Astrocyte (in vitro differentiated cells and primary cell): ENCODE measurements at regions not wholly inside any gene's neighbourhood (a gene's known extent, or its start where the extent isn't known, plus 50 kb on each side); places are given as distances from the start of the nearest gene placed in this dataset.
"Not testable (repeated sequence)": the region's sequence is repeated elsewhere in the genome, so short reads cannot be mapped to it uniquely, and the experiment has no call there.

Experiments
- DNase-seq: peaks from one replicate; pipeline ENCODE4 v3.0.0-alpha.2; 2010; ENCODE audit warnings: low read depth
- FAIRE-seq: peaks from 2 replicates; lab custom pipeline; 2011; peaks lifted over from hg19 to GRCh38; lab: Jason Lieb, UNC
- H2AFZ ChIP-seq: 2 replicates; pipeline ENCODE4 v1.6.0; 2012; ENCODE audit warnings: low read depth, low read length, inconsistent platforms
- H3K27ac ChIP-seq: 2 replicates; pipeline ENCODE4 v1.5.1; 2011; ENCODE audit warnings: low read depth, low read length, inconsistent platforms
- H3K27me3 ChIP-seq: 2 replicates; pipeline ENCODE4 v1.6.0; 2011; ENCODE audit warnings: low read length, inconsistent platforms; ENCODE audit not compliant: insufficient read depth
- H3K36me3 ChIP-seq: 2 replicates; pipeline ENCODE4 v1.5.1; 2011; ENCODE audit warnings: low read length, inconsistent platforms; ENCODE audit not compliant: insufficient read depth
- H3K4me1 ChIP-seq: 2 replicates; pipeline ENCODE4 v1.5.1; 2011; ENCODE audit warnings: low read length, inconsistent platforms; ENCODE audit not compliant: insufficient read depth
- H3K4me2 ChIP-seq: 2 replicates; pipeline ENCODE4 v1.6.0; 2012; ENCODE audit warnings: low read length, inconsistent platforms
- H3K4me3 ChIP-seq: 2 replicates; pipeline ENCODE4 v1.5.1; 2011; ENCODE audit warnings: low read depth, mild to moderate bottlenecking, low read length, inconsistent platforms; ENCODE audit not compliant: insufficient read depth
- H3K79me2 ChIP-seq: 2 replicates; pipeline ENCODE4 v1.6.0; 2012; ENCODE audit warnings: mild to moderate bottlenecking, low read length, inconsistent platforms; ENCODE audit not compliant: insufficient read depth
- H3K9ac ChIP-seq: 2 replicates; pipeline ENCODE4 v1.6.0; 2012; ENCODE audit warnings: mild to moderate bottlenecking, low read length, inconsistent platforms
- H3K9me3 ChIP-seq: 2 replicates; pipeline ENCODE4 v1.5.1; 2012; ENCODE audit warnings: low read depth, mild to moderate bottlenecking, low read length, inconsistent platforms; ENCODE audit not compliant: insufficient read depth
- H4K20me1 ChIP-seq: 2 replicates; pipeline ENCODE4 v1.6.0; 2012; ENCODE audit warnings: low read length, inconsistent platforms; ENCODE audit not compliant: insufficient read depth
- H3K27ac Mint-ChIP-seq: one replicate; pipeline ENCODE4 v1.8.0; 2021; ENCODE audit warnings: mild to moderate bottlenecking, mixed read lengths; ENCODE audit not compliant: unreplicated experiment
- H3K27me3 Mint-ChIP-seq: one replicate; pipeline ENCODE4 v1.8.0; 2021; ENCODE audit warnings: low read depth, mixed read lengths; ENCODE audit not compliant: unreplicated experiment
- H3K36me3 Mint-ChIP-seq: one replicate; pipeline ENCODE4 v1.8.0; 2021; ENCODE audit warnings: low read depth, mixed read lengths; ENCODE audit not compliant: unreplicated experiment
- H3K4me1 Mint-ChIP-seq: one replicate; pipeline ENCODE4 v1.8.0; 2021; ENCODE audit warnings: low read depth, mixed read lengths; ENCODE audit not compliant: unreplicated experiment
- H3K4me3 Mint-ChIP-seq: one replicate; pipeline ENCODE4 v1.8.0; 2021; ENCODE audit warnings: mild to moderate bottlenecking, moderate library complexity, mixed read lengths; ENCODE audit not compliant: unreplicated experiment
- H3K9me3 Mint-ChIP-seq: one replicate; pipeline ENCODE4 v1.8.0; 2021; ENCODE audit warnings: mild to moderate bottlenecking, mixed read lengths; ENCODE audit not compliant: unreplicated experiment
- CTCF ChIP-seq: IDR thresholded peaks from 2 replicates; pipeline ENCODE4 v1.5.1; 2011; ENCODE audit warnings: low read depth, mild to moderate bottlenecking, inconsistent platforms, low read length, moderate library complexity; ENCODE audit not compliant: insufficient read depth
- EZH2 ChIP-seq: IDR thresholded peaks from 2 replicates; pipeline ENCODE4 v1.6.1; 2012; ENCODE audit warnings: mild to moderate bottlenecking, low read length, inconsistent platforms; ENCODE audit not compliant: insufficient read depth

- Histone ChIP-seq H3K9ac (no peak overlapping the region), H3K4me3 (no peak overlapping the region), H3K9me3 (peaks cover 7% of the 10 kb centered on the region), H3K27me3 (no peaks in the 10 kb centered on the region), H3K4me2 (no peak overlapping the region), H3K36me3 (no peaks in the 10 kb centered on the region), H3K4me1 (no peaks in the 10 kb centered on the region), H3K79me2 (no peaks in the 10 kb centered on the region), H2AFZ (no peak overlapping the region), H4K20me1 (peaks cover 5% of the 10 kb centered on the region), H3K27ac (no peak overlapping the region)
- no peak for FAIRE-seq
- TF ChIP-seq EZH2 (no peak), CTCF (no peak)
- Mint-ChIP-seq H3K4me3 (no peak overlapping the region), H3K9me3 (no peaks in the 10 kb centered on the region), H3K27ac (no peak overlapping the region), H3K27me3 (no peaks in the 10 kb centered on the region), H3K4me1 (no peaks in the 10 kb centered on the region), H3K36me3 (no peaks in the 10 kb centered on the region)
- no peak for DNase-seq
Measured at GRCh38 chr20:52426856-52427255, 235.3 kb upstream of the ZFP64 start.

GRCh38 chr20:52425701-52426100 is 234.1 kb upstream of the ZFP64 start:
- TF ChIP-seq CTCF (no peak), EZH2 (no peak)
- Histone ChIP-seq H3K4me2 (no peak overlapping the region), H3K4me1 (no peaks in the 10 kb centered on the region), H3K4me3 (no peak overlapping the region), H3K36me3 (no peaks in the 10 kb centered on the region), H3K27me3 (no peaks in the 10 kb centered on the region), H3K79me2 (no peaks in the 10 kb centered on the region), H2AFZ (no peak overlapping the region), H4K20me1 (peaks cover 5% of the 10 kb centered on the region), H3K9ac (no peak overlapping the region), H3K27ac (no peak overlapping the region), H3K9me3 (peaks cover 7% of the 10 kb centered on the region)
- FAIRE-seq (no peak), DNase-seq (no peak)
- Mint-ChIP-seq H3K36me3 (no peaks in the 10 kb centered on the region), H3K4me1 (no peaks in the 10 kb centered on the region), H3K27ac (no peak overlapping the region), H3K4me3 (no peak overlapping the region), H3K9me3 (no peaks in the 10 kb centered on the region), H3K27me3 (no peaks in the 10 kb centered on the region)

- H2AFZ ChIP-seq = no peak overlapping the region
- Mint-ChIP-seq H3K27me3 (no peaks in the 10 kb centered on the region), H3K9me3 (no peaks in the 10 kb centered on the region), H3K36me3 (no peaks in the 10 kb centered on the region), H3K4me1 (no peaks in the 10 kb centered on the region), H3K4me3 (no peak overlapping the region), H3K27ac (no peak overlapping the region)
- no peak overlapping the region for H3K27ac ChIP-seq
- no peaks in the 10 kb centered on the region for H3K79me2 ChIP-seq
- DNase-seq (no peak), FAIRE-seq (no peak)
- H3K9me3 ChIP-seq = peaks cover 7% of the 10 kb centered on the region
- H3K4me2 ChIP-seq = no peak overlapping the region
- H3K4me3 ChIP-seq = no peak overlapping the region
- no peak for TF ChIP-seq CTCF
- TF ChIP-seq EZH2 = no peak
- no peak overlapping the region for H3K9ac ChIP-seq
- no peaks in the 10 kb centered on the region for H3K36me3 ChIP-seq
- no peaks in the 10 kb centered on the region for H3K4me1 ChIP-seq
- H3K27me3 ChIP-seq = no peaks in the 10 kb centered on the region
- peaks cover 5% of the 10 kb centered on the region for H4K20me1 ChIP-seq
Measured at GRCh38 chr20:52425253-52425652, 233.7 kb upstream of the ZFP64 start.

GRCh38 chr20:52424357-52424942 is 232.9 kb upstream of the ZFP64 start:
- H3K4me3 Mint-ChIP-seq, H3K27me3 Mint-ChIP-seq, H3K9me3 Mint-ChIP-seq, H3K27ac ChIP-seq, H3K4me2 ChIP-seq, DNase-seq, H3K36me3 Mint-ChIP-seq, H3K27ac Mint-ChIP-seq, H2AFZ ChIP-seq, H3K4me1 ChIP-seq, FAIRE-seq, H3K27me3 ChIP-seq, H4K20me1 ChIP-seq, H3K4me3 ChIP-seq, H3K36me3 ChIP-seq, H3K9ac ChIP-seq, H3K79me2 ChIP-seq, H3K9me3 ChIP-seq, H3K4me1 Mint-ChIP-seq: not testable (repeated sequence)
